GM19397 (cell line): ENCODE measurements at regions not wholly inside any gene's neighbourhood (a gene's known extent, or its start where the extent isn't known, plus 50 kb on each side); places are given as distances from the start of the nearest gene placed in this dataset.
"Not testable (repeated sequence)": the region's sequence is repeated elsewhere in the genome, so short reads cannot be mapped to it uniquely, and the experiment has no call there.

Experiments used
- ATAC-seq: cut with Tn5 transposase; IDR thresholded peaks from one replicate; pipeline ENCODE4 v1.9.1; 2021; ENCODE audit warnings: mild to moderate bottlenecking, moderate library complexity; ENCODE audit not compliant: unreplicated experiment

GRCh38 chr2:189231719-189232323 is 52.3 kb upstream of the COL5A2 start:
- no peak for ATAC-seq

- no peak for ATAC-seq
These were observed 53.3 kb upstream of the COL5A2 start for GRCh38 chr2:189232759-189233406.

- ATAC-seq: no peak
These were observed 54.0 kb upstream of the COL5A2 start for GRCh38 chr2:189233527-189233926.

GRCh38 chr2:189234991-189235390 is 55.4 kb upstream of the COL5A2 start:
- no peak for ATAC-seq

- no peak for ATAC-seq
These were observed 56.5 kb upstream of the COL5A2 start for GRCh38 chr2:189236066-189236465.

GRCh38 chr2:189238903-189239302 is 59.3 kb upstream of the COL5A2 start:
- no peak for ATAC-seq

- not testable (repeated sequence) for ATAC-seq
These were observed 64.3 kb upstream of the COL5A2 start for GRCh38 chr2:189243843-189244242.

- ATAC-seq: no peak
These were observed 67.7 kb upstream of the COL5A2 start for GRCh38 chr2:189247276-189247675.

GRCh38 chr2:189248141-189248540 is 68.6 kb upstream of the COL5A2 start:
- ATAC-seq: no peak

- no peak for ATAC-seq
These were observed 69.6 kb upstream of the COL5A2 start for GRCh38 chr2:189249171-189249570.

- no peak for ATAC-seq
These were observed 70.3 kb upstream of the COL5A2 start for GRCh38 chr2:189249901-189250300.

- ATAC-seq: no peak
These were observed 73.6 kb upstream of the COL5A2 start for GRCh38 chr2:189252991-189253675.

- ATAC-seq: no peak
These were observed 74.3 kb upstream of the COL5A2 start for GRCh38 chr2:189253836-189254235.

- ATAC-seq: no peak
These were observed 74.8 kb upstream of the COL5A2 start for GRCh38 chr2:189254268-189254883.

GRCh38 chr2:189255711-189256110 is 76.2 kb upstream of the COL5A2 start:
- no peak for ATAC-seq

GRCh38 chr2:189258616-189259365 is 79.2 kb upstream of the COL5A2 start:
- no peak for ATAC-seq

GRCh38 chr2:189260361-189260814 is 80.8 kb upstream of the COL5A2 start:
- ATAC-seq: peak; percentile 56

- ATAC-seq: no peak
These were observed 81.9 kb upstream of the COL5A2 start for GRCh38 chr2:189261431-189261841.

GRCh38 chr2:189261916-189262315 is 82.4 kb upstream of the COL5A2 start:
- ATAC-seq: no peak

- ATAC-seq: no peak
These were observed 86.2 kb upstream of the COL5A2 start for GRCh38 chr2:189265696-189266320.

GRCh38 chr2:189267491-189267890 is 87.9 kb upstream of the COL5A2 start:
- no peak for ATAC-seq
